IMR-90 (cell line): ENCODE measurements at regions not wholly inside any gene's neighbourhood (a gene's known extent, or its start where the extent isn't known, plus 50 kb on each side); places are given as distances from the start of the nearest gene placed in this dataset.

Source experiments
- BHLHE40 ChIP-seq: fragments of 150-350 bp; IDR thresholded peaks from 2 replicates; pipeline ENCODE4 v1.6.1; 2016; ENCODE audit warnings: mild to moderate bottlenecking, low read depth, low read length
- MAFK ChIP-seq: IDR thresholded peaks from 2 replicates; pipeline ENCODE4 v1.6.1; 2012; ENCODE audit warnings: low read depth, low read length, improper control_type of control experiment
- MXI1 ChIP-seq: IDR thresholded peaks from 2 replicates; pipeline ENCODE4 v1.6.1; 2012; ENCODE audit warnings: low read depth, mild to moderate bottlenecking, low read length, moderate library complexity, borderline replicate concordance
- POLR2A ChIP-seq: IDR thresholded peaks from 2 replicates; pipeline ENCODE4 v1.6.1; 2012; ENCODE audit warnings: mild to moderate bottlenecking, low read depth, low read length
- RAD21 ChIP-seq: IDR thresholded peaks from 2 replicates; pipeline ENCODE4 v1.6.1; 2012; ENCODE audit warnings: low read length, improper control_type of control experiment
- RFX5 ChIP-seq: IDR thresholded peaks from 2 replicates; pipeline ENCODE4 v1.8.0; 2012; ENCODE audit warnings: low read depth, mild to moderate bottlenecking, low read length, moderate library complexity
- SMC3 ChIP-seq: fragments of 150-350 bp; IDR thresholded peaks from 2 replicates; pipeline ENCODE4 v1.6.1; 2016; ENCODE audit warnings: low read depth, mild to moderate bottlenecking, antibody characterized with exemption, low read length, moderate library complexity
- USF2 ChIP-seq: fragments of 150-350 bp; IDR thresholded peaks from 2 replicates; pipeline ENCODE4 v1.6.1; 2017; ENCODE audit warnings: mild to moderate bottlenecking, antibody characterized with exemption, low read length, low read depth
- TF ChIP-seq, protein P1 (sequence below): conservative IDR thresholded peaks from 2 replicates; pipeline ENCODE4 v1.5.1; 2012; ENCODE audit warnings: mild to moderate bottlenecking, low read depth, low read length, improper control_type of control experiment
- TF ChIP-seq, protein P2 (sequence below): fragments of 150-350 bp; IDR thresholded peaks from 2 replicates; pipeline ENCODE4 v1.6.1; 2016; ENCODE audit warnings: low read depth, mild to moderate bottlenecking, low read length, moderate library complexity, borderline replicate concordance

DNA sequence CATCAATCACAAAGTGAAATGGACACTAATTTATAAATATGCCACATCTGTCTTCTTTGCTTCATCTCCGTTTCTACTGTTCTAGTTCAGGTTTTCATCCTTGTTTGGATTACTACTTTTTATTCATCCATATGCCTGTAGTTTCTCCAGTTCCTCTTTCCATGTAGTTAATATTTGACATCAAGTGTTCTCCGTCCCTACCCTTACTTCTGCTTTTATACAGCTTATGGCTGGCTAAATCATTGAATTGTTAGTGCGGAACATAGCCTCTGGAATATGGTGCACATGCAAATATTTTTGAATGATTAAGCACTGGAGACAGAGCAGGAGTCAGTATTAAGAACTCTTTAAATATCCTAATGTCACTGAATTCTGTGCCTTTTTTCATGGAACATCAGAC, 230.0 kb upstream of the PPP1R3A start:
- TF ChIP-seq, protein P1, sequence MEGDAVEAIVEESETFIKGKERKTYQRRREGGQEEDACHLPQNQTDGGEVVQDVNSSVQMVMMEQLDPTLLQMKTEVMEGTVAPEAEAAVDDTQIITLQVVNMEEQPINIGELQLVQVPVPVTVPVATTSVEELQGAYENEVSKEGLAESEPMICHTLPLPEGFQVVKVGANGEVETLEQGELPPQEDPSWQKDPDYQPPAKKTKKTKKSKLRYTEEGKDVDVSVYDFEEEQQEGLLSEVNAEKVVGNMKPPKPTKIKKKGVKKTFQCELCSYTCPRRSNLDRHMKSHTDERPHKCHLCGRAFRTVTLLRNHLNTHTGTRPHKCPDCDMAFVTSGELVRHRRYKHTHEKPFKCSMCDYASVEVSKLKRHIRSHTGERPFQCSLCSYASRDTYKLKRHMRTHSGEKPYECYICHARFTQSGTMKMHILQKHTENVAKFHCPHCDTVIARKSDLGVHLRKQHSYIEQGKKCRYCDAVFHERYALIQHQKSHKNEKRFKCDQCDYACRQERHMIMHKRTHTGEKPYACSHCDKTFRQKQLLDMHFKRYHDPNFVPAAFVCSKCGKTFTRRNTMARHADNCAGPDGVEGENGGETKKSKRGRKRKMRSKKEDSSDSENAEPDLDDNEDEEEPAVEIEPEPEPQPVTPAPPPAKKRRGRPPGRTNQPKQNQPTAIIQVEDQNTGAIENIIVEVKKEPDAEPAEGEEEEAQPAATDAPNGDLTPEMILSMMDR: no peak
- no peak for TF ChIP-seq RFX5
- TF ChIP-seq MXI1: no peak
- no peak for TF ChIP-seq SMC3
- TF ChIP-seq MAFK: no peak
- TF ChIP-seq POLR2A: no peak
- TF ChIP-seq BHLHE40: no peak
- no peak for TF ChIP-seq USF2
- TF ChIP-seq, protein P2, sequence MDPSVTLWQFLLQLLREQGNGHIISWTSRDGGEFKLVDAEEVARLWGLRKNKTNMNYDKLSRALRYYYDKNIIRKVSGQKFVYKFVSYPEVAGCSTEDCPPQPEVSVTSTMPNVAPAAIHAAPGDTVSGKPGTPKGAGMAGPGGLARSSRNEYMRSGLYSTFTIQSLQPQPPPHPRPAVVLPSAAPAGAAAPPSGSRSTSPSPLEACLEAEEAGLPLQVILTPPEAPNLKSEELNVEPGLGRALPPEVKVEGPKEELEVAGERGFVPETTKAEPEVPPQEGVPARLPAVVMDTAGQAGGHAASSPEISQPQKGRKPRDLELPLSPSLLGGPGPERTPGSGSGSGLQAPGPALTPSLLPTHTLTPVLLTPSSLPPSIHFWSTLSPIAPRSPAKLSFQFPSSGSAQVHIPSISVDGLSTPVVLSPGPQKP: no peak
- no peak for TF ChIP-seq RAD21
